H9 (cell line): ENCODE measurements at regions not wholly inside any gene's neighbourhood (a gene's known extent, or its start where the extent isn't known, plus 50 kb on each side); places are given as distances from the start of the nearest gene placed in this dataset.

ENCODE experiments used
- DNase-seq: peaks from one replicate; pipeline ENCODE4 v3.0.0-alpha.2; 2017
- H2AFZ ChIP-seq: one replicate; pipeline ENCODE4 v1.6.1; 2013; ENCODE audit warnings: mild to moderate bottlenecking, low read length, control low read depth, moderate library complexity
- H2AK5ac ChIP-seq: 2 replicates; pipeline ENCODE4 v1.6.1; 2013; ENCODE audit warnings: low read length, control low read depth, mixed read lengths; ENCODE audit not compliant: insufficient read length
- H2BK120ac ChIP-seq: one replicate; pipeline ENCODE4 v1.6.1; 2013; ENCODE audit warnings: low read depth, mild to moderate bottlenecking, low read length, control low read depth, inconsistent platforms; ENCODE audit not compliant: poor library complexity, severe bottlenecking
- H2BK12ac ChIP-seq: 2 replicates; pipeline ENCODE4 v1.6.1; 2013; ENCODE audit warnings: low read length, control low read depth, mixed read lengths, low read depth; ENCODE audit not compliant: insufficient read length
- H2BK15ac ChIP-seq: 2 replicates; pipeline ENCODE4 v1.6.1; 2013; ENCODE audit warnings: low read depth, low read length, control low read depth
- H2BK20ac ChIP-seq: one replicate; pipeline ENCODE4 v1.6.1; 2013; ENCODE audit warnings: low read depth, mild to moderate bottlenecking, low read length, control low read depth, inconsistent platforms; ENCODE audit not compliant: poor library complexity, severe bottlenecking
- H2BK5ac ChIP-seq: 2 replicates; pipeline ENCODE4 v1.6.1; 2013; ENCODE audit warnings: low read length, control low read depth, mixed read lengths; ENCODE audit not compliant: insufficient read length
- H3K14ac ChIP-seq: 2 replicates; pipeline ENCODE4 v1.6.1; 2013; ENCODE audit warnings: low read length, control low read depth; ENCODE audit not compliant: insufficient read depth
- H3K18ac ChIP-seq: 2 replicates; pipeline ENCODE4 v1.6.1; 2013; ENCODE audit warnings: low read depth, mild to moderate bottlenecking, mixed read lengths, low read length, control low read depth; ENCODE audit not compliant: insufficient read length
- H3K23ac ChIP-seq: 2 replicates; pipeline ENCODE4 v1.6.1; 2013; ENCODE audit warnings: low read length, control low read depth, mixed read lengths, low read depth; ENCODE audit not compliant: insufficient read length
- H3K23me2 ChIP-seq: 2 replicates; pipeline ENCODE4 v1.6.1; 2013; ENCODE audit warnings: low read depth, mild to moderate bottlenecking, mixed read lengths, low read length, control low read depth; ENCODE audit not compliant: insufficient read length, poor library complexity, severe bottlenecking
- H3K27ac ChIP-seq: 2 replicates; pipeline ENCODE4 v1.5.1; 2013; ENCODE audit warnings: low read length, control low read depth, mixed read lengths, low read depth; ENCODE audit not compliant: insufficient read length
- H3K27me3 ChIP-seq: 2 replicates; pipeline ENCODE4 v1.6.1; 2013; ENCODE audit warnings: low read length, control low read depth, inconsistent platforms; ENCODE audit not compliant: insufficient read depth
- H3K4ac ChIP-seq: 2 replicates; pipeline ENCODE4 v1.6.1; 2013; ENCODE audit warnings: low read depth, mild to moderate bottlenecking, control low read depth, inconsistent platforms, low read length, moderate library complexity
- H3K4me1 ChIP-seq: 2 replicates; pipeline ENCODE4 v1.6.1; 2013; ENCODE audit warnings: low read length, control low read depth, inconsistent platforms; ENCODE audit not compliant: insufficient read depth
- H3K4me2 ChIP-seq: 2 replicates; pipeline ENCODE4 v1.6.1; 2013; ENCODE audit warnings: low read length, control low read depth, mixed read lengths; ENCODE audit not compliant: insufficient read length, insufficient read depth
- H3K56ac ChIP-seq: 2 replicates; pipeline ENCODE4 v1.6.1; 2013; ENCODE audit warnings: low read depth, mild to moderate bottlenecking, mixed read lengths, low read length, control low read depth; ENCODE audit not compliant: insufficient read length
- H3K79me1 ChIP-seq: 2 replicates; pipeline ENCODE4 v1.6.1; 2013; ENCODE audit warnings: low read depth, mild to moderate bottlenecking, moderate library complexity, low read length, control low read depth, inconsistent platforms; ENCODE audit not compliant: insufficient read depth, poor library complexity, severe bottlenecking
- H3K79me2 ChIP-seq: 2 replicates; pipeline ENCODE4 v1.6.1; 2013; ENCODE audit warnings: low read length, control low read depth, inconsistent platforms; ENCODE audit not compliant: insufficient read depth
- H3K9ac ChIP-seq: 2 replicates; pipeline ENCODE4 v1.6.1; 2013; ENCODE audit warnings: low read length, control low read depth, mixed read lengths; ENCODE audit not compliant: insufficient read length; ENCODE audit errors: extremely low read depth
- H3K9me3 ChIP-seq: one replicate; pipeline ENCODE4 v1.6.1; 2013; ENCODE audit warnings: low read depth, low read length, inconsistent platforms; ENCODE audit not compliant: control insufficient read depth
- H3T11ph ChIP-seq: one replicate; pipeline ENCODE4 v1.6.1; 2013; ENCODE audit warnings: mild to moderate bottlenecking, low read length, control low read depth, inconsistent platforms
- H4K20me1 ChIP-seq: one replicate; pipeline ENCODE4 v1.6.1; 2013; ENCODE audit not compliant: control insufficient read depth, insufficient read length, insufficient read depth
- H4K5ac ChIP-seq: 2 replicates; pipeline ENCODE4 v1.6.1; 2013; ENCODE audit warnings: low read depth, mild to moderate bottlenecking, mixed read lengths, low read length, control low read depth; ENCODE audit not compliant: insufficient read length
- H4K8ac ChIP-seq: replicated peaks from 2 replicates; pipeline ENCODE4 v1.6.1; 2013; ENCODE audit warnings: low read length, control low read depth, mixed read lengths, low read depth; ENCODE audit not compliant: insufficient read length
- H4K91ac ChIP-seq: 2 replicates; pipeline ENCODE4 v1.6.1; 2013; ENCODE audit warnings: low read depth, mild to moderate bottlenecking, moderate library complexity, mixed read lengths, low read length, control low read depth; ENCODE audit not compliant: insufficient read length
- H3K27ac Mint-ChIP-seq, 3 experiments: 2 replicates in 2 of 3; 3 replicates in 1 of 3; pipeline ENCODE4 v1.8.0; 2020 to 2021; ENCODE audit warnings: mixed read lengths in 3 of 3, mild to moderate bottlenecking in 1 of 3, moderate library complexity in 1 of 3
- H3K27me3 Mint-ChIP-seq: 2 replicates; pipeline ENCODE4 v1.8.0; 2021; ENCODE audit warnings: low read depth, mild to moderate bottlenecking, moderate library complexity, mixed read lengths
- H3K36me3 Mint-ChIP-seq, 3 experiments: 2 replicates in 2 of 3; 3 replicates in 1 of 3; pipeline ENCODE4 v1.8.0; 2020 to 2021; ENCODE audit warnings: low read depth in 3 of 3, mixed read lengths in 3 of 3; ENCODE audit not compliant: insufficient read depth in 1 of 3
- H3K4me1 Mint-ChIP-seq, 2 experiments: 2 replicates each; pipeline ENCODE4 v1.8.0; 2020; ENCODE audit warnings: mixed read lengths in 2 of 2
- H3K4me3 Mint-ChIP-seq, 2 experiments: 2 replicates in 1 of 2; 3 replicates in 1 of 2; pipeline ENCODE4 v1.8.0; 2020 to 2021; ENCODE audit warnings: mild to moderate bottlenecking in 2 of 2, mixed read lengths in 2 of 2, moderate library complexity in 1 of 2
- H3K9me3 Mint-ChIP-seq, 2 experiments: 2 replicates in 1 of 2; 3 replicates in 1 of 2; pipeline ENCODE4 v1.8.0; 2020; ENCODE audit warnings: mild to moderate bottlenecking in 2 of 2, mixed read lengths in 2 of 2, moderate library complexity in 1 of 2
- CTCF ChIP-seq: fragments of 200-600 bp; sonication (generic); conservative IDR thresholded peaks from 3 replicates; pipeline ENCODE4 v1.8.0; 2021; ENCODE audit warnings: antibody characterized with exemption, mild to moderate bottlenecking
- WGBS: extraction: QIAGEN DNeasy Blood & Tissue Kit; methylation state at CpG from one replicate; pipeline ENCODE4 v1.1.7; 2013; ENCODE audit warnings: missing lambda C conversion rate, low lambda C conversion rate, mixed read lengths; ENCODE audit not compliant: insufficient read length; ENCODE audit errors: extremely low coverage; 5-methylcytosine and 5-hydroxymethylcytosine counted together

GRCh38 chr10:90403211-90404000, 454.4 kb downstream of the HTR7 start:
- no peak for TF ChIP-seq CTCF
- WGBS: no CpG with 5 or more reads among the region's 2 CpGs

More at GRCh38 chr10:90403211-90404000, 454.4 kb downstream of the HTR7 start:
- Histone ChIP-seq H3K4ac (no peak overlapping the region), H4K91ac (no peak overlapping the region), H2AK5ac (no peak overlapping the region), H3K27me3 (no peaks in the 10 kb centered on the region), H2BK5ac (no peak overlapping the region), H3K27ac (no peak overlapping the region), H2BK12ac (no peak overlapping the region), H2BK15ac (no peak overlapping the region), H3K79me2 (no peaks in the 10 kb centered on the region), H3T11ph (no peak overlapping the region), H4K20me1 (no peaks in the 10 kb centered on the region), H4K8ac (no peak overlapping the region), H3K4me2 (no peak overlapping the region), H4K5ac (no peak overlapping the region), H3K14ac (no peak overlapping the region), H2BK120ac (no peak overlapping the region), H3K18ac (no peak overlapping the region), H3K79me1 (no peaks in the 10 kb centered on the region), H2BK20ac (no peak overlapping the region), H3K4me1 (no peaks in the 10 kb centered on the region), H2AFZ (no peak overlapping the region), H3K23me2 (no peaks in the 10 kb centered on the region), H3K23ac (no peak overlapping the region), H3K56ac (no peak overlapping the region), H3K9ac (no peak overlapping the region), H3K9me3 (no peaks in the 10 kb centered on the region)
- no peaks in the 10 kb centered on the region for H3K36me3 Mint-ChIP-seq
- no peaks in the 10 kb centered on the region for H3K9me3 Mint-ChIP-seq
- DNase-seq: no peak
- H3K27ac Mint-ChIP-seq: no peak overlapping the region
- peaks cover 11 to 13% of the 10 kb centered on the region in 2 experiments; a peak in 3 of 4 replicates for H3K4me1 Mint-ChIP-seq
- no peak overlapping the region for H3K4me3 Mint-ChIP-seq
- H3K27me3 Mint-ChIP-seq: no peaks in the 10 kb centered on the region
